ENCODE measurements at regions not wholly inside any gene's neighbourhood (a gene's known extent, or its start where the extent isn't known, plus 50 kb on each side); places are given as distances from the start of the nearest gene placed in this dataset.

GRCh38 chr1:83115785-83116184 lies 883.1 kb downstream of the TTLL7 start:
- no peak for ATAC-seq

- ATAC-seq = no peak
These were observed 884.6 kb downstream of the TTLL7 start for GRCh38 chr1:83114136-83114834.

GRCh38 chr1:83113652-83114051 lies 885.3 kb downstream of the TTLL7 start:
- ATAC-seq = no peak

GRCh38 chr1:83112248-83112885 lies 886.6 kb downstream of the TTLL7 start:
- no peak for ATAC-seq

GRCh38 chr1:83110156-83110555 lies 888.8 kb downstream of the TTLL7 start:
- no peak for ATAC-seq

GRCh38 chr1:83109692-83110091 lies 889.2 kb downstream of the TTLL7 start:
- no peak for ATAC-seq

GRCh38 chr1:83104558-83104957 lies 894.4 kb downstream of the TTLL7 start:
- ATAC-seq = no peak

GRCh38 chr1:83103341-83103740 lies 895.6 kb downstream of the TTLL7 start:
- no peak for ATAC-seq

- no peak for ATAC-seq
These were observed 896.3 kb downstream of the TTLL7 start for GRCh38 chr1:83102630-83103071.

- ATAC-seq = no peak
These were observed 897.5 kb downstream of the TTLL7 start for GRCh38 chr1:83101406-83101805.

GRCh38 chr1:83100133-83100532 lies 898.8 kb downstream of the TTLL7 start:
- ATAC-seq = no peak

- no peak for ATAC-seq
These were observed 900.1 kb downstream of the TTLL7 start for GRCh38 chr1:83098791-83099190.

- ATAC-seq = no peak
These were observed 900.8 kb downstream of the TTLL7 start for GRCh38 chr1:83098131-83098530.

GRCh38 chr1:83097715-83098114 lies 901.2 kb downstream of the TTLL7 start:
- no peak for ATAC-seq

- no peak for ATAC-seq
These were observed 903.4 kb downstream of the TTLL7 start for GRCh38 chr1:83095570-83095969.

GRCh38 chr1:83090195-83090594 lies 908.7 kb downstream of the TTLL7 start:
- no peak for ATAC-seq

- ATAC-seq = no peak
These were observed 911.1 kb downstream of the TTLL7 start for GRCh38 chr1:83087851-83088250.

- no peak for ATAC-seq
These were observed 911.9 kb downstream of the TTLL7 start for GRCh38 chr1:83086986-83087512.

GRCh38 chr1:83086346-83086745 lies 912.6 kb downstream of the TTLL7 start:
- ATAC-seq = no peak

- ATAC-seq = no peak
These were observed 915.2 kb downstream of the TTLL7 start for GRCh38 chr1:83083589-83084224.

- no peak for ATAC-seq
These were observed 921.5 kb downstream of the TTLL7 start for GRCh38 chr1:83077411-83077810.

GRCh38 chr1:83075107-83075506 lies 923.8 kb downstream of the TTLL7 start:
- no peak for ATAC-seq

GRCh38 chr1:83067954-83068353 lies 931.0 kb downstream of the TTLL7 start:
- ATAC-seq = no peak

All from activated CD4-positive, CD25-positive, alpha-beta regulatory T cell treated with anti-CD3 and anti-CD28 coated beads, Interleukin-2, amount 50 U/mL, for 24 hours (primary cell).